ENCODE measurements at regions not wholly inside any gene's neighbourhood (a gene's known extent, or its start where the extent isn't known, plus 50 kb on each side); places are given as distances from the start of the nearest gene placed in this dataset.

GRCh38 chr12:131349397-131350127 lies 361.3 kb upstream of the SFSWAP start:
- no peak overlapping the region for H3K9ac ChIP-seq (ENCODE audit: low read depth, low read length)
- H3K23ac ChIP-seq (ENCODE audit: low read depth, low read length): no peak overlapping the region
- ChIA-PET POLR2A (ENCODE audit: unreplicated experiment) (no interaction called here), CTCF (no interaction called here)
- H2BK20ac ChIP-seq (ENCODE audit: low read depth, low read length): no peak overlapping the region
- no peak overlapping the region for H3K4ac ChIP-seq (ENCODE audit: low read depth, low read length)
- no peak overlapping the region for H3K27ac ChIP-seq (ENCODE audit: insufficient read depth, low read length)
- dilution Hi-C loops (cut with HindIII; ENCODE audit: low sequenced_read_pairs, unreplicated experiment) (no loop called here), in situ Hi-C loops (cut with MboI; ENCODE audit: low sequenced_read_pairs) (no loop called here), intact Hi-C loops (cut with micrococcal nuclease) (no loop called here)
- H3K79me1 ChIP-seq (ENCODE audit: low read depth in 1 of 2, low read length in 2 of 2): no peaks in the 10 kb centered on the region
- H3K14ac ChIP-seq (replicated peaks; ENCODE audit: low read depth, low read length): no peak overlapping the region
- H4K5ac ChIP-seq (ENCODE audit: low read depth, low read length): no peak overlapping the region
- no peak overlapping the region for H3K4me2 ChIP-seq (ENCODE audit: low read depth, low read length)
- no peak overlapping the region for H2AK9ac ChIP-seq (replicated peaks; ENCODE audit: low read depth, low read length, poor library complexity)
- no peak for DNase-seq
- no peaks in the 10 kb centered on the region for H3K36me3 ChIP-seq (ENCODE audit: control insufficient read depth, insufficient read depth, low read length)
- H3K4me3 ChIP-seq (ENCODE audit: insufficient read depth, low read depth, low read length): no peak overlapping the region
- no peak overlapping the region for H2BK15ac ChIP-seq (ENCODE audit: low read depth, low read length)
- no peaks in the 10 kb centered on the region for H3K9me1 ChIP-seq (ENCODE audit: insufficient read depth, low read length)
- H3K27me3 ChIP-seq (ENCODE audit: control insufficient read depth, insufficient read depth, low read length): no peaks in the 10 kb centered on the region
- no peak for ATAC-seq (ENCODE audit: low read depth)
- no peak overlapping the region for H2AK5ac ChIP-seq (ENCODE audit: low read depth, low read length)
- H3K9me3 ChIP-seq (ENCODE audit: control insufficient read depth, insufficient read depth, low read length): peaks cover 50% of the 10 kb centered on the region; the same call in 1 of the 2 replicates
- H4K20me1 ChIP-seq (ENCODE audit: insufficient read depth, low read length): no peaks in the 10 kb centered on the region
- no peak overlapping the region for H3K18ac ChIP-seq (ENCODE audit: low read depth, low read length)
- no TSS peak for BruUV-seq (replicated peaks)
- H2BK5ac ChIP-seq (ENCODE audit: low read depth, low read length, poor library complexity, severe bottlenecking): no peak overlapping the region
- no peak overlapping the region for H4K91ac ChIP-seq (ENCODE audit: insufficient read depth, low read depth, low read length)
- no peak overlapping the region for H4K8ac ChIP-seq (ENCODE audit: low read depth in 2 of 2, low read length in 2 of 2)
- TF ChIP-seq BHLHE40 (IDR thresholded peaks at IDR 0.05; ENCODE audit: low read depth, low read length): no peak
- TF ChIP-seq CHD1 (IDR thresholded peaks at IDR 0.05; ENCODE audit: low read depth, low read length): no peak
- TF ChIP-seq MXI1 (IDR thresholded peaks at IDR 0.05; ENCODE audit: borderline replicate concordance, low read depth, low read length): no peak
- TF ChIP-seq NFE2L2 (IDR thresholded peaks at IDR 0.05; ENCODE audit: low read depth, low read length): no peak
- TF ChIP-seq RCOR1 (IDR thresholded peaks at IDR 0.05; ENCODE audit: insufficient replicate concordance, low read length): no peak
- TF ChIP-seq, protein P1, sequence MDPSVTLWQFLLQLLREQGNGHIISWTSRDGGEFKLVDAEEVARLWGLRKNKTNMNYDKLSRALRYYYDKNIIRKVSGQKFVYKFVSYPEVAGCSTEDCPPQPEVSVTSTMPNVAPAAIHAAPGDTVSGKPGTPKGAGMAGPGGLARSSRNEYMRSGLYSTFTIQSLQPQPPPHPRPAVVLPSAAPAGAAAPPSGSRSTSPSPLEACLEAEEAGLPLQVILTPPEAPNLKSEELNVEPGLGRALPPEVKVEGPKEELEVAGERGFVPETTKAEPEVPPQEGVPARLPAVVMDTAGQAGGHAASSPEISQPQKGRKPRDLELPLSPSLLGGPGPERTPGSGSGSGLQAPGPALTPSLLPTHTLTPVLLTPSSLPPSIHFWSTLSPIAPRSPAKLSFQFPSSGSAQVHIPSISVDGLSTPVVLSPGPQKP (IDR thresholded peaks at IDR 0.05; ENCODE audit: borderline replicate concordance, low read depth, low read length): no peak
- TF ChIP-seq, protein P2, sequence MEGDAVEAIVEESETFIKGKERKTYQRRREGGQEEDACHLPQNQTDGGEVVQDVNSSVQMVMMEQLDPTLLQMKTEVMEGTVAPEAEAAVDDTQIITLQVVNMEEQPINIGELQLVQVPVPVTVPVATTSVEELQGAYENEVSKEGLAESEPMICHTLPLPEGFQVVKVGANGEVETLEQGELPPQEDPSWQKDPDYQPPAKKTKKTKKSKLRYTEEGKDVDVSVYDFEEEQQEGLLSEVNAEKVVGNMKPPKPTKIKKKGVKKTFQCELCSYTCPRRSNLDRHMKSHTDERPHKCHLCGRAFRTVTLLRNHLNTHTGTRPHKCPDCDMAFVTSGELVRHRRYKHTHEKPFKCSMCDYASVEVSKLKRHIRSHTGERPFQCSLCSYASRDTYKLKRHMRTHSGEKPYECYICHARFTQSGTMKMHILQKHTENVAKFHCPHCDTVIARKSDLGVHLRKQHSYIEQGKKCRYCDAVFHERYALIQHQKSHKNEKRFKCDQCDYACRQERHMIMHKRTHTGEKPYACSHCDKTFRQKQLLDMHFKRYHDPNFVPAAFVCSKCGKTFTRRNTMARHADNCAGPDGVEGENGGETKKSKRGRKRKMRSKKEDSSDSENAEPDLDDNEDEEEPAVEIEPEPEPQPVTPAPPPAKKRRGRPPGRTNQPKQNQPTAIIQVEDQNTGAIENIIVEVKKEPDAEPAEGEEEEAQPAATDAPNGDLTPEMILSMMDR (conservative IDR thresholded peaks at IDR 0.05; ENCODE audit: low read depth, low read length): no peak
- 56% methylated on average over 5 of the region's 20 CpGs; no CpG with 5 or more reads in 1 of the 2 experiments for WGBS, 2 experiments (ENCODE audit: extremely low coverage in 2 of 2, insufficient read length in 1 of 2)
- no peak overlapping the region for H2BK120ac ChIP-seq (ENCODE audit: low read depth, low read length)
- no peaks in the 10 kb centered on the region for H3K4me1 ChIP-seq (ENCODE audit: control insufficient read depth, insufficient read depth, low read length)
- H2AFZ ChIP-seq (replicated peaks; ENCODE audit: low read length, poor library complexity): no peak overlapping the region
- no peak overlapping the region for H3K56ac ChIP-seq (ENCODE audit: extremely low read depth, insufficient read depth, low read length)

Measured in IMR-90 (cell line).